CD4-positive, alpha-beta T cell (primary cell): ENCODE measurements at regions not wholly inside any gene's neighbourhood (a gene's known extent, or its start where the extent isn't known, plus 50 kb on each side); places are given as distances from the start of the nearest gene placed in this dataset.

Source experiments
- ATAC-seq: fragments of 200-7000 bp; cut with Tn5 transposase; one replicate; pipeline ENCODE4 v1.10.0; 2022; ENCODE audit warnings: mild to moderate bottlenecking; ENCODE audit not compliant: poor library complexity
- CTCF ChIA-PET: fragments of 350-600 bp; sonication (Branson Sonifier 250); formaldehyde crosslinking; loops from one replicate; lab custom pipeline; 2021; ENCODE audit warnings: antibody characterized with exemption, inconsistent platforms; lab: Charles Lee
- POLR2A ChIA-PET: fragments of 350-600 bp; sonication (Branson Sonifier 250); formaldehyde crosslinking; loops from one replicate; lab custom pipeline; 2021; ENCODE audit warnings: antibody characterized with exemption, inconsistent platforms; lab: Charles Lee
- DNase-seq, 14 experiments: peaks; one replicate each; pipeline ENCODE4 v3.0.0-alpha.2; 2013 to 2020; ENCODE audit warnings: mixed read lengths in 2 of 14
- H3K27ac ChIP-seq, 2 donors: one replicate each; pipeline versions ENCODE4 v1.5.1 to v1.7.0; 2013; ENCODE audit warnings: low read length in 2 of 2, low read depth in 1 of 2, mild to moderate bottlenecking in 1 of 2
- H3K27me3 ChIP-seq, 2 experiments: 1 replicate in 1 of 2; 2 replicates in 1 of 2; pipeline versions ENCODE4 v1.6.1 to v1.7.0; 2013; ENCODE audit warnings: low read length in 2 of 2, control low read depth in 1 of 2, mild to moderate bottlenecking in 1 of 2, moderate library complexity in 1 of 2; ENCODE audit not compliant: insufficient read depth in 2 of 2, control insufficient read depth in 1 of 2
- H3K36me3 ChIP-seq: one replicate; pipeline ENCODE4 v1.6.1; 2013; ENCODE audit warnings: low read length, control low read depth; ENCODE audit not compliant: insufficient read depth
- H3K4me1 ChIP-seq: one replicate; pipeline ENCODE4 v1.6.1; 2013; ENCODE audit warnings: low read length, control low read depth; ENCODE audit not compliant: insufficient read depth
- H3K4me3 ChIP-seq: one replicate; pipeline ENCODE4 v1.5.1; 2013; ENCODE audit warnings: mild to moderate bottlenecking, low read length, moderate library complexity
- H3K9me3 ChIP-seq, 2 experiments: 1 replicate in 1 of 2; 2 replicates in 1 of 2; pipeline versions ENCODE4 v1.6.1 to v1.7.0; 2013; ENCODE audit warnings: low read length in 2 of 2, mild to moderate bottlenecking in 2 of 2, control low read depth in 1 of 2, moderate library complexity in 1 of 2; ENCODE audit not compliant: control insufficient read depth in 1 of 2, insufficient read depth in 1 of 2
- H3K27ac Mint-ChIP-seq: one replicate; pipeline ENCODE4 v1.8.0; 2020; ENCODE audit warnings: mixed read lengths
- H3K27me3 Mint-ChIP-seq: one replicate; pipeline ENCODE4 v1.8.0; 2021; ENCODE audit warnings: mixed read lengths
- H3K36me3 Mint-ChIP-seq: one replicate; pipeline ENCODE4 v1.8.0; 2021; ENCODE audit warnings: low read depth, mixed read lengths
- H3K4me1 Mint-ChIP-seq: one replicate; pipeline ENCODE4 v1.8.0; 2021; ENCODE audit warnings: low read depth, mixed read lengths
- H3K4me3 Mint-ChIP-seq: one replicate; pipeline ENCODE4 v1.8.0; 2020; ENCODE audit warnings: mild to moderate bottlenecking, mixed read lengths
- H3K9me3 Mint-ChIP-seq: one replicate; pipeline ENCODE4 v1.8.0; 2020; ENCODE audit warnings: mixed read lengths
- CTCF ChIP-seq: fragments of 200-600 bp; IDR thresholded peaks from one replicate; pipeline ENCODE4 v1.8.0; 2022; ENCODE audit warnings: antibody characterized with exemption, mild to moderate bottlenecking
- intact Hi-C, 2 experiments: fragments of 100-400 bp; cut with DNase I in 1 of 2; cut with micrococcal nuclease in 1 of 2; formaldehyde crosslinking; loops; one replicate each; pipeline versions ENCODE4 v1.15.1 to v1.9.0; 2023 to 2025; cut with DNase I, micrococcal nuclease

- Histone ChIP-seq H3K27ac (no peak overlapping the region), H3K4me1 (no peaks in the 10 kb centered on the region), H3K4me3 (no peak overlapping the region), H3K27me3 (peaks cover 0 to 2% of the 10 kb centered on the region in 2 experiments), H3K36me3 (no peaks in the 10 kb centered on the region), H3K9me3 (no peaks in the 10 kb centered on the region)
- H3K36me3 Mint-ChIP-seq: no peaks in the 10 kb centered on the region
- CTCF ChIA-PET: no interaction called here
- no peak overlapping the region for H3K27ac Mint-ChIP-seq
- intact Hi-C loops: loop anchor here in 1 of 2 experiments (10.0 kb wide), 1 partner anchor 1345 kb away; no protein-coding TSS in a partner anchor
- no peak overlapping the region for H3K4me3 Mint-ChIP-seq
- ATAC-seq (no peak), DNase-seq (no peak)
- no peak for TF ChIP-seq CTCF
- H3K9me3 Mint-ChIP-seq: no peaks in the 10 kb centered on the region
- no peaks in the 10 kb centered on the region for H3K27me3 Mint-ChIP-seq
- POLR2A ChIA-PET: no interaction called here
- H3K4me1 Mint-ChIP-seq: no peaks in the 10 kb centered on the region
Measured at GRCh38 chr10:78229950-78230675, 196.4 kb downstream of the RPS24 start.

- H3K27me3 ChIP-seq: no peaks in the 10 kb centered on the region
- H3K9me3 Mint-ChIP-seq: no peaks in the 10 kb centered on the region
- POLR2A ChIA-PET: no interaction called here
- no peak overlapping the region for H3K27ac Mint-ChIP-seq
- H3K4me3 Mint-ChIP-seq: no peak overlapping the region
- no peak overlapping the region for H3K4me3 ChIP-seq
- no peaks in the 10 kb centered on the region for H3K36me3 ChIP-seq
- no peak for DNase-seq
- peaks cover 7% of the 10 kb centered on the region for H3K27me3 Mint-ChIP-seq
- H3K9me3 ChIP-seq: no peaks in the 10 kb centered on the region
- no peak for ATAC-seq
- intact Hi-C loops: no loop called here
- H3K4me1 Mint-ChIP-seq: no peaks in the 10 kb centered on the region
- H3K36me3 Mint-ChIP-seq: no peaks in the 10 kb centered on the region
- H3K27ac ChIP-seq: no peak overlapping the region
- no peaks in the 10 kb centered on the region for H3K4me1 ChIP-seq
- CTCF ChIA-PET: interaction anchor here (1.3 kb wide), 1 partner anchor 964 kb away, joined by 6 read pairs; no protein-coding TSS in a partner anchor
- TF ChIP-seq CTCF: no peak
Measured at GRCh38 chr10:78231327-78231726, 197.7 kb downstream of the RPS24 start.

- no peak overlapping the region for H3K27ac Mint-ChIP-seq
- ChIA-PET CTCF (interaction anchor here (1.3 kb wide), 1 partner anchor 963 kb away, joined by 6 read pairs; no protein-coding TSS in a partner anchor), POLR2A (no interaction called here)
- TF ChIP-seq CTCF: no peak
- no peaks in the 10 kb centered on the region for H3K9me3 Mint-ChIP-seq
- H3K4me3 Mint-ChIP-seq: no peak overlapping the region
- Histone ChIP-seq H3K27me3 (no peaks in the 10 kb centered on the region), H3K4me1 (no peaks in the 10 kb centered on the region), H3K36me3 (no peaks in the 10 kb centered on the region), H3K9me3 (no peaks in the 10 kb centered on the region), H3K4me3 (no peak overlapping the region), H3K27ac (no peak overlapping the region)
- H3K4me1 Mint-ChIP-seq: no peaks in the 10 kb centered on the region
- ATAC-seq (no peak), DNase-seq (no peak)
- peaks cover 7% of the 10 kb centered on the region for H3K27me3 Mint-ChIP-seq
- intact Hi-C loops: no loop called here
- no peaks in the 10 kb centered on the region for H3K36me3 Mint-ChIP-seq
Measured at GRCh38 chr10:78231939-78232338, 198.3 kb downstream of the RPS24 start.
